K562 (cell line): ENCODE measurements at regions not wholly inside any gene's neighbourhood (a gene's known extent, or its start where the extent isn't known, plus 50 kb on each side); places are given as distances from the start of the nearest gene placed in this dataset.

ENCODE experiments used
- ATAC-seq: fragments of 200-7000 bp; cut with Tn5 transposase; 3 replicates; pipeline ENCODE4 v1.9.1; 2020; ENCODE audit warnings: moderate library complexity
- BruUV-seq: library from RNA; stranded (reverse); fragments of 400-500 nt; replicated peaks from 2 replicates; lab custom pipeline; 2021; lab: Mats Ljungman, UMichigan
- CTCF ChIA-PET: fragments of 300-600 bp; formaldehyde crosslinking; extraction: SDS; loops from one replicate; lab custom pipeline; 2021; ENCODE audit warnings: low intra/inter-chr PET ratio; lab: Yijun Ruan, JAX
- POLR2A ChIA-PET: fragments of 300-600, 350-650 bp; sonication (Branson Sonifier 250); formaldehyde crosslinking; extraction: SDS; loops from one replicate; lab custom pipeline; 2021; ENCODE audit warnings: antibody characterized with exemption, inconsistent platforms; lab: Yijun Ruan, JAX
- DNase-seq, 4 experiments: peaks; one replicate each; pipeline versions ENCODE4 v3.0.0 to v3.0.0-alpha.2; 2011 to 2018; ENCODE audit warnings: low spot score in 3 of 4, mixed read lengths in 3 of 4; ENCODE audit errors: extremely low read depth in 1 of 4
- FAIRE-seq: peaks from 2 replicates; lab custom pipeline; 2011; peaks lifted over from hg19 to GRCh38; lab: Jason Lieb, UNC
- H2AFZ ChIP-seq: 2 replicates; pipeline ENCODE4 v1.6.0; 2011; ENCODE audit warnings: low read depth, low read length, control low read depth, inconsistent platforms
- H3K27ac ChIP-seq: fragments of 200-600 bp; 3 replicates; pipeline ENCODE4 v1.8.0; 2011; ENCODE audit warnings: low read depth, mild to moderate bottlenecking, control low read depth, inconsistent platforms, low read length, moderate library complexity, mixed read lengths; ENCODE audit errors: extremely low read depth
- H3K27me3 ChIP-seq, 2 experiments: fragments of 300-600 bp in 1 of 2; 2 replicates in 1 of 2; 3 replicates in 1 of 2; pipeline versions ENCODE4 v1.6.0 to v1.8.0; 2011; ENCODE audit warnings: inconsistent platforms in 2 of 2, low read length in 2 of 2, mild to moderate bottlenecking in 1 of 2, mixed read lengths in 1 of 2, moderate library complexity in 1 of 2; ENCODE audit not compliant: control insufficient read depth in 2 of 2, insufficient read depth in 2 of 2
- H3K36me3 ChIP-seq: fragments of 300-600 bp; 3 replicates; pipeline ENCODE4 v1.8.0; 2011; ENCODE audit warnings: mild to moderate bottlenecking, low read length, inconsistent platforms; ENCODE audit not compliant: control insufficient read depth, insufficient read depth
- H3K4me1 ChIP-seq, 2 experiments: fragments of 200-600 bp in 1 of 2; replicated peaks in 1 of 2; 2 replicates in 1 of 2; 3 replicates in 1 of 2; pipeline versions ENCODE4 v1.5.1 to v1.8.0; 2011; ENCODE audit warnings: inconsistent platforms in 2 of 2, low read length in 2 of 2, mild to moderate bottlenecking in 1 of 2, mixed read lengths in 1 of 2, moderate library complexity in 1 of 2; ENCODE audit not compliant: control insufficient read depth in 2 of 2, insufficient read depth in 2 of 2
- H3K4me2 ChIP-seq: 2 replicates; pipeline ENCODE4 v1.6.1; 2011; ENCODE audit warnings: low read length, control low read depth, inconsistent platforms, mixed read lengths; ENCODE audit not compliant: insufficient read depth
- H3K4me3 ChIP-seq: fragments of 200-600 bp; sonication (generic), shearing (Covaris generic); 2 replicates; pipeline ENCODE4 v1.5.1; 2016; ENCODE audit warnings: control low read depth, inconsistent platforms
- H3K79me2 ChIP-seq: fragments of 200-600 bp; 3 replicates; pipeline ENCODE4 v1.8.0; 2011; ENCODE audit warnings: low read length, inconsistent platforms; ENCODE audit not compliant: control insufficient read depth, insufficient read depth
- H3K9ac ChIP-seq, 2 experiments: 2 replicates each; pipeline versions ENCODE4 v1.6.0 to v1.6.1; 2011; ENCODE audit warnings: low read depth in 2 of 2, low read length in 2 of 2, control low read depth in 1 of 2, inconsistent platforms in 1 of 2, mild to moderate bottlenecking in 1 of 2, mixed read lengths in 1 of 2; ENCODE audit not compliant: insufficient read depth in 1 of 2
- H3K9me1 ChIP-seq: one replicate; pipeline ENCODE4 v1.6.0; 2011; ENCODE audit warnings: inconsistent platforms, mild to moderate bottlenecking, low read length, moderate library complexity; ENCODE audit not compliant: control insufficient read depth, insufficient read depth
- H3K9me3 ChIP-seq: replicated peaks from 2 replicates; pipeline ENCODE4 v1.5.1; 2011; ENCODE audit warnings: low read depth, low read length, inconsistent platforms; ENCODE audit not compliant: control insufficient read depth, insufficient read depth
- H4K20me1 ChIP-seq: replicated peaks from 2 replicates; pipeline ENCODE4 v1.6.1; 2011; ENCODE audit warnings: low read length, inconsistent platforms, mixed read lengths; ENCODE audit not compliant: control insufficient read depth, insufficient read depth
- CHD4 ChIP-seq: fragments of 200-600 bp; sonication (generic); IDR thresholded peaks from 3 replicates; pipeline ENCODE4 v1.6.1; 2012; ENCODE audit warnings: low read depth, mild to moderate bottlenecking, mixed read lengths, low read length, inconsistent platforms; ENCODE audit not compliant: insufficient read depth, insufficient replicate concordance, poor library complexity, severe bottlenecking
- FOSL1 ChIP-seq: fragments of 200-800 bp; sonication (Bioruptor generic); conservative IDR thresholded peaks from 2 replicates; pipeline ENCODE4 v1.6.1; 2016; ENCODE audit warnings: missing genetic modification characterization, missing compliant biosample characterization
- HOXB6 ChIP-seq: fragments of 250-450 bp; sonication (Bioruptor Pico); IDR thresholded peaks from 2 replicates; pipeline ENCODE4 v1.5.1; 2022; ENCODE audit warnings: mild to moderate bottlenecking, borderline replicate concordance
- KAT2B ChIP-seq: IDR thresholded peaks from one replicate; pipeline ENCODE4 v1.6.1; 2012; ENCODE audit warnings: low read depth, mild to moderate bottlenecking, control low read depth, inconsistent platforms, low read length, moderate library complexity
- LCOR ChIP-seq: sonication (generic); formaldehyde crosslinking; IDR thresholded peaks from 2 replicates; pipeline ENCODE4 v1.8.0; 2022; ENCODE audit warnings: mild to moderate bottlenecking, missing genetic modification reagents
- MYNN ChIP-seq, 2 experiments: sonication (generic); formaldehyde crosslinking in 1 of 2; IDR thresholded peaks; 2 replicates each; pipeline versions ENCODE4 v1.5.0 to v1.6.1; 2016 to 2020; ENCODE audit warnings: antibody characterized with exemption in 1 of 2, missing genetic modification reagents in 1 of 2
- NR2F6 ChIP-seq: fragments of 450-650 bp; formaldehyde crosslinking; IDR thresholded peaks from 2 replicates; pipeline ENCODE4 v1.4.0; 2020; ENCODE audit warnings: mild to moderate bottlenecking
- SAFB ChIP-seq: fragments of 200-400 bp; formaldehyde crosslinking; IDR thresholded peaks from 2 replicates; pipeline ENCODE4 v1.6.1; 2017; ENCODE audit warnings: low read depth, low read length, borderline replicate concordance
- SNIP1 ChIP-seq: fragments of 450-650 bp; IDR thresholded peaks from 2 replicates; pipeline ENCODE4 v1.7.1; 2017; ENCODE audit warnings: low read depth, mild to moderate bottlenecking
- SREBF1 ChIP-seq: fragments of 150-350 bp; IDR thresholded peaks from 2 replicates; pipeline ENCODE4 v1.6.1; 2014; ENCODE audit warnings: antibody characterized with exemption, low read depth, low read length, borderline replicate concordance
- XRCC4 ChIP-seq: IDR thresholded peaks from one replicate; pipeline ENCODE4 v1.6.1; 2011; ENCODE audit not compliant: insufficient read depth, insufficient read length; ENCODE audit errors: extremely low read depth
- YBX1 ChIP-seq: fragments of 450-650 bp; IDR thresholded peaks from 2 replicates; pipeline ENCODE4 v1.7.1; 2016; ENCODE audit warnings: mild to moderate bottlenecking
- ZFP36 ChIP-seq: fragments of 150-350 bp; IDR thresholded peaks from 2 replicates; pipeline ENCODE4 v1.6.1; 2018; ENCODE audit warnings: low read length, low read depth; ENCODE audit not compliant: partially characterized antibody
- ZNF134 ChIP-seq: fragments of 250-450 bp; sonication (Bioruptor Pico); conservative IDR thresholded peaks from 2 replicates; pipeline ENCODE4 v1.4.0; 2020
- ZNF175 ChIP-seq: fragments of 200-800 bp; sonication (Bioruptor generic); IDR thresholded peaks from 2 replicates; pipeline ENCODE4 v1.6.1; 2016; ENCODE audit warnings: low read depth, mild to moderate bottlenecking, missing genetic modification characterization, missing compliant biosample characterization
- ZNF696 ChIP-seq: fragments of 250-450 bp; sonication (Bioruptor Pico); conservative IDR thresholded peaks from 2 replicates; pipeline ENCODE4 v1.4.0; 2020; ENCODE audit warnings: mild to moderate bottlenecking, moderate library complexity
- WGBS: fragments of 100-300 bp; shearing (Covaris generic); methylation state at CpG from one replicate; pipeline ENCODE4 v1.1.6; 2016; ENCODE audit warnings: low coverage, mixed read lengths; ENCODE audit not compliant: insufficient coverage; ENCODE audit errors: missing lambda C conversion rate; 5-methylcytosine and 5-hydroxymethylcytosine counted together
- in situ Hi-C: fragments of 300-500 bp; cut with MboI; formaldehyde crosslinking; loops from 4 replicates; pipeline ENCODE4 v1.15.0; 2018; ENCODE audit warnings: inconsistent platforms, mixed read lengths
- intact Hi-C: fragments of 100-400 bp; cut with micrococcal nuclease; formaldehyde crosslinking; loops from 2 replicates; pipeline ENCODE4 v1.14.2; 2022
- TF ChIP-seq, protein P1 (sequence below): fragments of 450-650 bp; IDR thresholded peaks from 2 replicates; pipeline ENCODE4 v1.6.1; 2016; ENCODE audit warnings: borderline replicate concordance

- Histone ChIP-seq H3K4me2 (no peak overlapping the region), H3K9me1 (no peaks in the 10 kb centered on the region), H3K9me3 (no peaks in the 10 kb centered on the region), H3K9ac (no peak overlapping the region), H3K4me3 (no peak overlapping the region), H4K20me1 (no peaks in the 10 kb centered on the region), H3K27me3 (no peaks in the 10 kb centered on the region), H3K4me1 (peaks cover 0 to 12% of the 10 kb centered on the region in 2 experiments; a peak in 3 of 5 replicates), H3K27ac (no peak overlapping the region), H3K79me2 (no peaks in the 10 kb centered on the region), H3K36me3 (no peaks in the 10 kb centered on the region), H2AFZ (no peak overlapping the region)
- CTCF ChIA-PET = no interaction called here
- no peak for FAIRE-seq
- 25% methylated on average over 2 of the region's 2 CpGs for WGBS
- no peak for TF ChIP-seq XRCC4
- no peak for TF ChIP-seq HOXB6 (CRISPR knock-in tag)
- TF ChIP-seq YBX1 = no peak
- no peak for TF ChIP-seq KAT2B
- no peak for TF ChIP-seq ZNF175 (CRISPR knock-in tag)
- TF ChIP-seq SNIP1 = no peak
- TF ChIP-seq NR2F6 (CRISPR knock-in tag) = no peak
- TF ChIP-seq, protein P1, sequence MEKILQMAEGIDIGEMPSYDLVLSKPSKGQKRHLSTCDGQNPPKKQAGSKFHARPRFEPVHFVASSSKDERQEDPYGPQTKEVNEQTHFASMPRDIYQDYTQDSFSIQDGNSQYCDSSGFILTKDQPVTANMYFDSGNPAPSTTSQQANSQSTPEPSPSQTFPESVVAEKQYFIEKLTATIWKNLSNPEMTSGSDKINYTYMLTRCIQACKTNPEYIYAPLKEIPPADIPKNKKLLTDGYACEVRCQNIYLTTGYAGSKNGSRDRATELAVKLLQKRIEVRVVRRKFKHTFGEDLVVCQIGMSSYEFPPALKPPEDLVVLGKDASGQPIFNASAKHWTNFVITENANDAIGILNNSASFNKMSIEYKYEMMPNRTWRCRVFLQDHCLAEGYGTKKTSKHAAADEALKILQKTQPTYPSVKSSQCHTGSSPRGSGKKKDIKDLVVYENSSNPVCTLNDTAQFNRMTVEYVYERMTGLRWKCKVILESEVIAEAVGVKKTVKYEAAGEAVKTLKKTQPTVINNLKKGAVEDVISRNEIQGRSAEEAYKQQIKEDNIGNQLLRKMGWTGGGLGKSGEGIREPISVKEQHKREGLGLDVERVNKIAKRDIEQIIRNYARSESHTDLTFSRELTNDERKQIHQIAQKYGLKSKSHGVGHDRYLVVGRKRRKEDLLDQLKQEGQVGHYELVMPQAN = no peak
- no peak for TF ChIP-seq ZFP36
- TF ChIP-seq MYNN (IDR thresholded peaks at IDR 0.05) = no peak
- TF ChIP-seq MYNN (CRISPR knock-in tag; IDR thresholded peaks at IDR 0.05) = no peak
- TF ChIP-seq SAFB = no peak
- TF ChIP-seq LCOR (CRISPR knock-in tag) = no peak
- no peak for TF ChIP-seq SREBF1
- no peak for TF ChIP-seq ZNF134
- no peak for TF ChIP-seq ZNF696 (CRISPR knock-in tag)
- no peak for TF ChIP-seq FOSL1
- TF ChIP-seq CHD4 = no peak
- BruUV-seq = no TSS peak
- no peak for DNase-seq
- intact Hi-C loops = no loop called here
- POLR2A ChIA-PET = interaction anchor here (1.0 kb wide), 1 partner anchor 11 kb away, joined by 3 read pairs; no protein-coding TSS in a partner anchor
- no peak for ATAC-seq
- in situ Hi-C loops = no loop called here
Measured at GRCh38 chr6:14894105-14894504, 351.8 kb upstream of the JARID2 start.
